ENCODE measurements at regions not wholly inside any gene's neighbourhood (a gene's known extent, or its start where the extent isn't known, plus 50 kb on each side); places are given as distances from the start of the nearest gene placed in this dataset.
"Not testable (repeated sequence)": the region's sequence is repeated elsewhere in the genome, so short reads cannot be mapped to it uniquely, and the experiment has no call there.

DNA sequence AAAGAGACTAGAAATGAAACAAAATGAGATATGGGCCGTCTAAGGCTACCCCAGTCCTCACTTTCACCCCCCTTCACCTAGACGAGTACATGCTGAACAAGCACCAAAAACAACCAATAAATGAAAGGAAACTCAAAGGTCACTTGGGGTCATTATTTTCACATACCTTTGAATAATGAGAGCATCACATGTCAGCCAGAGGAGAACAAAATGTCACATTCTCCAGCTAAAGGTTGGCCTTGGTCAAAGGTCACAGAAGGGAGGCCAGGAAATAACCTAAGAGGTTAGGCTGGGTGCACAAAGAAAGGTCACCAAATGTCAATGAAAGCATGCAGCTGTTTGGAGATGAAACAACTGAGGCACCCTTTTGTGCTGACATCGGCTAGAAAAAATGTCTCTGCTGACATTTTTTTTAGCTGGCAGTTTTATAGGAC lies 288.7 kb upstream of the USP25 start:
- DNase-seq = no peak

DNA sequence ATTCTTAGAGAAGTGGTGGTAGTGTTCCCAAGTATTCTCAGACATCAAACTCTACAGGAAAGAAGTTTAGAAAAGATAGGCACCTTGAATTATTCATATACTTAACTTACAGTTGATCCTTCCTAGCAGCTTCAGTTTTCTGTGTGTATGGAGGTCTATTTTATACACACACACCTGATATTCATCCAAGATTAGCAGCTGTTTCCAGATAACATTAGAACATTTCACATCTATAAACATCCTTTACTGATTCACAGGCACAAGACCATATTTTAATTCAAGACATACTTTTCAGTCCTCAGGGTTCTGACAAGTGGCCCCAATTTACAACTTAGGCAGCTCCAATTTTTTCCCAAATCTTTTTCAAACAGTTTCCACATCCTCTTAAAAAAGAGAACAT lies 287.8 kb upstream of the USP25 start:
- DNase-seq = no peak

DNA sequence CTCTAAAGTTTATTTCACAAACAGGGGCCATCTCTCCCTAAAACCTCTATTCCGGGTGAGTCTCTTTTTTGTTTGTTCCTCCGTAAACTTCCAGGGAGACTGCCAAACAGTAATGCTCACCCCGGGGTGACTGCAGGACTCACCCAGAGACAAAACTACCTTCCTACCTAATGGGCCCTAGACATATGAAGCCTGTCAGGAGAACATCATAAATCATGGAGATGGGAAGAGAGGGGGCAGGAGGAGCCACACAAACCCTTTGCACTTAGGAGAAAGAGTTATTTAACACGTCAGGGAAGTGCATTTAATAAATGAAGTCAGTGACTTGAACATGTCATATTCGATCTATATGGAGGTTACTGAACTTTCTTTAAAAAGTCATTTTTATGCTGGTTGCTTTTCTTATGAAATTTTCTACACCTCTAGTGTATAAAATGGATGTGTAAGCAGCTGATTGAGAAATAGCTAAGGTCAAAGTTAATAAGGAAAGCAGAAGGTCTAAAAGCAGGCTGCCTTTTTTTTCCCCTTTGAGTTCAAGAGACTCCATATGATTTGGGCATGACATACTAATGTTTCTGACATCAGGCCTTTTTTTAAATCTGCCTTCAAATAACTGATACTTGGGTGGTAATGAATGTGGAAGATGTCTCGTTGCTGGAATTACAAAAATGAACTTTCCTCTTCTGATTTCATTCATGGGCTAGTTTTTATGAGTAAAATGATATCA lies 286.9 kb upstream of the USP25 start:
- no peak for DNase-seq

DNA sequence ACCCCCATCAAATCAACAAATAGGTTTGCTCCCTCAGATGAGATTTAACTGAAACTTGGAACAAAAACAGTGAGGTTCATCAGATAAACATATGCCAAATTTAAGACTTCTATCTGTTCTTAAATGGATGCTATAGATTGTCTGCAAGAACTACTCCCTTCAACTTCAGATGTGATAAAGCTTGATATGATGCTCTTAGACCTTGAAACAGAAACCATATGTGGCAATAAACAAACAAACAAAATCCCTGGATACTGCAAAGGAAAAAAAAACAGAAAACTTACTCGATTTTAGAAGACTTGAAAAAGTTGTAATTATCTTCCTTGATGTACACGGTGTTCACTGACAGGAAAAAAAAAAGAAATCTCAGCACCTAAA lies 286.1 kb upstream of the USP25 start:
- DNase-seq = no peak

DNA sequence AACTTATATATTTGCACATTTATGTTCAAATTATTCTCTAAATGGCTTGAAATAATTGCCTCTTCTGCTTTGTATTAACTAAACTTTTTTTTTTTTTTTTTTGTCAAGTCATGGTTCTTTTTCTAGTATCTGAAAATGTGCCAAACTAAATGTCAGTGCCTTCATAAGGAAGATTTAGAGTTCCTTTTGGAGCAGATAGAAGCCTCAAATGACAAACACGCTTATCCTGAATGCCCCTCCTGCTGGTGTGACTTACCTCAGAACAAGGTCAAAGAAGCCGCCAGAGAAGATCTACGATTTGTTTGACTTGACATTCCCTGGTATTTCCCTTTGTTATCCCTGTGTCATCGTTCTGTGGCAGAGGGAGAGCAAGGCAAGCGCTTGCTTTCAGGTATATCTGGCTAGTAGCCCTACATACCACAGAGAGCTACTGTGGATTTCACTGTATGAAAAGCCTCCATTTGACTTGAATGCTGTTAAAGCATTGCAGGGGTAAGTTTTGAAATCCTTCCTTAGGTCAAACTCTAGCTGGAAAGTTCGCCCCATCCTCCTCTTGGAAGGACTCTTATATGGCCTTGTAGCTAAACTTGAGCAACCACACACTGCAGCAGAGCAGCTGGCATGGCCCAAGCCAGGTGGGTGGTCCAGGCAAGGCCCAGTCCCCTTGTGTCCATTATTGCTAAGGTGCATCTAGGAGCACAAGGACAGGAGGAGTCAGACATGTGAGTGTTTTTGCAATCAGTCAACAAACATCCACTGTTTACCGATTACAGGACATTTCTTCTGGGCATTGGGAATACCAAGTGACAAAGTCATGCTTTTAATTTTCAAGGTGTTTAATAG lies 285.4 kb upstream of the USP25 start:
- peak; percentile 3 for DNase-seq

DNA sequence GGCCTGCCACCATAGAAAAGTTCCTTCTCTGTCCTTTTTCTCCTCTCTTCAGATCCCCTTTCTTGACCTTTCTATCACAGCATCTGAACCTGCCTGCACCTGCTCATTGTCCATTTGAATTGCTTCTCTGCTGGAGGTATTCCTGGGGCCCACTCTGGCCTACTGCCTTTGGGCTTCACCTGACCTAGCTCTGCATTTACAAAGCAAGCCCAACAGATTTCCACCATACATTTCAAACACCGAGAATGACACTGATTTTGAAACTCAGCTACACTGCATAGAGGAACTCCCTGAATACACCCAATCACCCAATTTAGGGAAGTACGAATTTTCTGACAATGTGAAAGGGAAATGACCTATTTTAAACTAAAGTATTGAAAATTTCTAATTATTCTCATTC lies 284.5 kb upstream of the USP25 start:
- DNase-seq = no peak

DNA sequence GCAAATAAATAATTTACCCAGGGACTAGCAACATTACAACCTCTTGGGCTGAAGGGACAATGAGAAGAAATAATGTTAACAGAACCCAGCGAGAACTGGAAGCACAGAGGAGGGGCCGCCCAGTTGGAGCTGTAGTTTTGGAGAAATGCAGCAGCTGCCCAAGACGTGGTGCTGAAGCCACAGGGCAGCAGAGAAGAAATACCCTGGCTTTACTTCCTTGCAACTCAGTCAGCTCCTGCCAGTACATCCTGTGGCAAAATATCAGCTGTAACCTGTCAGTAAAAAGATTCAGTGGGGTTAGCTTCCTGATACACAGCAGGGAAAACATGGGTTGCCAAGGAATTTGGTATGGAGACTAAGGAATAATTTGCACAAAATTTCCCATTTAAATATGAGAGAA lies 283.6 kb upstream of the USP25 start:
- no peak for DNase-seq

DNA sequence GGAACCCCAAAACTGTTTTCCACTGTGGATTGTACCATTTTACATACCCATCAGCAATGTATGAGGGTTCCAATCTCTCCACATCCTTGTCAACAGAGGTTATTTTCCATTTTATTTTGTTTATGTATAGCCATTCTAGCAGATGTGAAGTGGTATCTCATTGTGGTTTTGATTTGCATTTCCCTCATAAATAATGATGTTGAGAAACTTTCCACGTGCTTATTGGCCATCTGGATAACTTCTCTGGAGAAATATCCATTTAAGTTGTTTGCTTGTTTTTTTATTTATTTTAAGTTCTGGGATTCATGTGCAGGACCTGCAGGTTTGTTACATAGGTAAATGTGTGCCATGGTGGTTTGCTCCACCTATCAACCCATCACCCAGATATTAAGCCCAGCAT lies 280.2 kb upstream of the USP25 start:
- no peak for DNase-seq

DNA sequence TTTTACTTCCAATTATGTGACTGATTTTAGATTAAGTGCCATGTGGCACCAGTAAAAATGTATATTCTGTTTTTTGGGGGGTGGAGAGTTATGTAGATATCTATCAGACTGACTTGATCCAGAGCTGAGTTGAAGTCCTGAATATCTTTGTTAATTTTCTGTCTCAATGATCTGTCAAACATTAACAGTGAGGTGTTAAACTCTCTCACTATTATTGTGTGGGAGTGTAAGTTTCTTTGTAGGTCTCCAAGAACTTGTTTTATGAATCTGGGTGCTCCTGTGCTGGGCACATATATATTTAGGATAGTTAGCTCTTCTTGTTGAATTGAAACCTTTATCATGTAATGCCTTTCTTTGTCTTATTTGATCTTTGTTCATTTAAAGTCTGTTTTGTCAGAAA lies 276.5 kb upstream of the USP25 start:
- DNase-seq = no peak

DNA sequence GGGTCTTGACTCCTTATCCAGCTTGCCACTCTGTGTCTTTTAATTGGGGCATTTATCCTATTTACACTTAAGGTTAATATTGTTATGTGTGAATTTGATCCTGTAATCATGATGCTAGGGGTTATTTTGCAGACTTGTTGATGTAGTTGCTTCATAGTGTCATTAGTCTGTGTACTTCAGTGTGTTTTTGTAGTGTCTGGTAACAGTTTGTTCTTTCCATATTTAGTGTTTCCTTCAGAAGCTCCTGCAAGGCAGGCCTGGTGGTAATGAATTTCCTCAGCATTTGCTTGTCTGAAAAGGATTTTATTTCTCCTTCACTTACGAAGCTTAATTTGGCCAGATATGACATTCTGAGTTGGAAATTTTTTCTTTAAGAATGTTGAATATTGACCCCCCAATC lies 276.0 kb upstream of the USP25 start:
- DNase-seq = not testable (repeated sequence)

DNA sequence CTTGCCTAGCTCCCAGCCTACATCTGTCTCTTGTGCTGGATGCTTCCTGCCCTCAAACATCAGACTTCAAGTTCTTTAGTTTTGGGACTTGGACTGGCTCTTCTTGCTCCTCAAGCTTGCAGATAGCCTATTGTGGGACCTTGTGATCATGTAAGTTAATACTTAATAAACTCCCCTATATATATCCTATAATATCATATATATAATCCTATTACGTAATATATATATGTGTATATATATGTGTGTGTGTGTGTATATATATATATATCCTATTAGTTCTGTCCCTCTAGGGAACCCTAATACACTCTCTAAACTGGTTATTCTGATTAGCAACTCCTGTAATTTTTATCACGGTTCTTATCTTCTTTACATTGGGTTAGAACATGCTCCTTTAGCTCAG lies 274.9 kb upstream of the USP25 start:
- not testable (repeated sequence) for DNase-seq

DNA sequence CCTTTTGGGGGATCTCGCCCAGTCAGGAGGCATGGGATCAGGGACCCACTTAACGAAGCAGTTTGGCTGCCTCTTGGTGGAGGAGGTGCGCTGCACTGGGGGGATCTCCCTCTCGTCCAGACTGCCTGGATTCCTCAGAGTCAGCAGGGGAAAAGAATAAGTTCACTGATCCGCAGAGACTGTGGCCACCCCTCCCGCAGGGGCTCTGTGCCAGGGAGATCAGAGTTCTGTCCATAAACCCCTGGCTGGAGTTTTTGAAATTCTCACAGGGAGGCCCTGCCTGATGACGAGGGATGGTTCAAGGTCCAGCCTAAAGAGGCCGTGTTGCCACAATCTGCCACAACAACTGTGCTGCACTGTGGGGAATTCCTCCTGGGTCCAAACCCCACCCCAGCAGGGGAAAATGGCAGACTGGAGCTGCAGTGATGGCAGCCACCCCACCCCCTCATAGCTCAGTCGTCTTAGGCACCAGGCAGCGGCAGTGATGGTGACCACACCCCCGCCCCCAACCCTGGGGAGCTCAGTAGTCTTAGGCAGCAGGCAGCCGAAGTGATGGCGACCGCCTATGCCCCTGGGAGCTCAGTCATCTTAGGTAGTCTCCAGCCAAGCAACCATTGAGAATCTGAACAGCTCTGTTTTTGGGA lies 273.8 kb upstream of the USP25 start:
- no peak for DNase-seq

DNA sequence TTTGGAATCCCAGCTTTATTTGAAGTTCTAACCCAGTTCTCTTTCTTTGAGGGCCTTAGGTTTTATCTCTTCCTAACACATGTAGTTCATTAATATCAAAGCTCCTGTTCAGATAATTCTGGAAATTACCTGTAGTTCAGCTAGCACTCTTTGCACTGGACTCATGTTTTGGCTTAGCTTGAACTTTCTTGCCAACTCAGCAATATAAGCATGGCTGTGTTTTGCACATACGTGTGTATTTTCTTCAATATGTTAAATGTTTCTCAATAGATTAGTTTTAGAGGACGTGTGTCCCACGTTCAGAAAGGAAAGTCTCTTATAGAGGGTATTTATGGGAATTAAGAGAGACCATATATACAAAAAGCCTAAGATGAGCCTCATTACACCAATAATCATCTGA lies 271.8 kb upstream of the USP25 start:
- DNase-seq = no peak

DNA sequence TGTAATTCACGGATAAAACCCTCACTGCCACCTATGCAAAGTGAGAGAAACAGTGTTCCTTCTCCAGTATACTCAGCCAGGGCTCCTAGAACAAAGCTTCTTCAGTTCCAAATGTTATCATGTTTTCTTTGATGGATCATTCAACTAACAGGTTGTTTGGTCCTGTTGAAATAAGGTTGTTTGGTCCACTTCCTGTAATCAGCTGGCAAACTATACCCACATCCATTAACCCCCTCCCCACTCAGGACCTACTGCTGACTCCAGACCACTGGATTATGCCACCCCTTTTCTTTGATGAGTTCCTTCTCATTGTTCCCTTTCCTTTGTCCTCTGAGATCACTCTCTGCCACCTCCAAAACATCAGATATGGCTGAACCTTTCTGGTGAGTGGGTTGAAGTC lies 267.7 kb upstream of the USP25 start:
- no peak for DNase-seq

DNA sequence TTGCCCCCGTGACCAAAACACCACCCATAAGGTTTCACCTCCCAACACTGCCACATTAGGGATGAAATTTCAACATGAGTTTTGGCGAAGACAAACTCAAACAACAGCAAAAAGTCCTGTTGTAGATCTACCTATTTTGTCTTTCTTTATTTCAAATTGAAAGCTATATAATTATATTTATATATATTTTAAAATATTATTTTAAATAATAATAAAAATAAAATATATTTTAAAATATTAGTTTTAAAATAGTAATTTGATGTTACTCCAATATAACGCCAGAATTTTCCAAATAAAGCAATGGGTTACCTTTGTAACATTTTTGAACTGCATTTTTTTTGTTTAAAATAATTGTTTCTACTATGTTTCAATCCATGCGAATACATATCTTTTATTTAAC lies 263.5 kb upstream of the USP25 start:
- no peak for DNase-seq

DNA sequence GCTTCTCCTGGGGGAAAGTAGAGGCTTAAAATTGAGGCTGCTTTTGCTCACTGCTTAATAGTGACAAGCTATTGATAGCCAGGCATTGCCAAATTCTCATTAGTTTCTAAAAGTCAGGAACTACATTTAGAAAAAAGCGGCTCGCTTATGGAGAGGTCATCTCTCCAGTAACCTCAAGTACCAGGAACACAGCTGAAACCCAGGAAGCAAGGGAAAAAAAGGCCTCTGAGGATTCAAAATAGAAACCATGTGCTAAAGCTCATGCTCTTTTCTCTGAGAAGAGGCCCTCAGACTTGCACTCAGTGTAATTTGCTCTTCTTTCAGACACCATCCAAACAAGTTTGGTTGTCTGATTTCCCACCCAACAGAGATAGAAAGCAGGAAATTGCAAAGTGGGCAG lies 261.4 kb upstream of the USP25 start:
- no peak for DNase-seq

DNA sequence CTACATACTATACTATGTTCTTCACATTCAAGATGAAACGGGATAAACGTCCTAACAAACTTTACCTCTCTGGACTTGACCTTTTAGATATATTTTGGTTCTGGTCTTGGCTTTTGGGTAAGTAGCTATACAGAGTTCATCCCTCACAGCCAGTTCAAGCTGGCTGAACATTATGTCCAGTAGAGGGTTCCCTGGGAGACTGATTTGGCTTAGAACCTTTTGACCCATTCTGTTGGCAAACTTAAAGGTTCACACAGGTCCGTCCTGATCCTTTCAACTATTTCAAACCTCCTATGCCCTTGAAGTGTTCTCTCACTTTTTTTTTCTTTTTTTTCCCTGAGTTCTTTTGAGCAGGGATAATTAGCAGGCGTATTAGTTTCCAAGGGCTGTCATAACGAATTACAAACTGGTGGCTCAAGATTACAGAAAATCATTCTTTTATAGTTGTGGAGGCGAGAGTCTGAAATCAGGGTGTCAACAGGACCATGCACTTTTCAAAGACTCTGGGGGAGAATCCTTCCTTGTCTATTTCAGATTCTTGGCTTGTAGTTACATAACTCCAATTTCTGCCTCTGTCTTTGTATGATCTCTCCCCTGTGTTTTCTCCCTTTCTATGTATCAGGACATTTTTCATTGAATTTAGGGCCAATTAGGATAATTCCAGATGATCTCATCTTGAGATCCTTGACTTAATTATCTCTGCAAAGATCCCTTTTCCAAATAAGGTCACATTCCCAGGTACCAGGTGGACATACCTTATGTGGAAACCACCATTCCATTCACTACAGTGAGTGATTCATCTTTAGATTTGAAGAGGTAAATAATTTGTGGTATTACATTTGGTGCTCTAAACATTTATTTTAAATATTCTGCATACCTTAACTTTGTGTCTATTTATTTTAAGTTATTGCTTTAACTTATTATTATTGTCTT lies 257.4 kb upstream of the USP25 start:
- DNase-seq = no peak

DNA sequence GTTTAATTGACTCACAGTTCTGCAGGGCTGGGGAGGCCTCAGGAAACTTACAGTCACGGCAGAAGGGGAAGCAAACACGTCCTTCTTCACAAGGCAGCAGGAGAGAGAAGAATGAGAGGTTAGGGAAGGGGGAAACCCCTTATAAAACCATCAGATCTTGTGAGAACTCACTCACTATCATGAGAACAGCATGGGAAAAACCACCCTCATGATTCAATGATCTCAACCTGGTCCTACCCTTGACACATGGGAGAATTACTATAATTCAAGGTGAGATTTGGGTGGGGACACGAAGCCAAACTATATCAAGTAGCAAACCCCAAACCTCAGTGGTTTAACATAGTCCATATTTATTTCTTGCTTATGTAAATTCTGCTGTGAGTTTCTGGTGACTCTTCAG lies 252.0 kb upstream of the USP25 start:
- DNase-seq = not testable (repeated sequence)

DNA sequence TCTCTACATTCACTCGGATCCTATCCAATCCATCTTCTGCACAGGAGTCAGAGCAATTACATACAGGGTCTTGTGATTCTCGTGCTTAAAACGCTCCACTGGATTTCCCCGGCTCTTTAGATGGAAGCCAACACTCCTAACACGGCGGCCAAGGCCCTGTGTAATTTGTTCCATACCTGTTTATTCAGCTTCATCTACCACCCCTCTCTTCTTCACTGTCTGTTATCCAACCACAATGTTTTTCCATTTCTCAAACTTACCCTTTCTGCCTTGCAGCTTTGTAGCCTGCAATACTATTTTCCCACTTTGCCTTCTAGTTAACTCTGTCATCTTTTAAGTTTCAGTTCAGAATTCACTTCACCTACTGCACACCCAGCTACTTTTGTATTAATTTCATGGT lies 249.6 kb upstream of the USP25 start:
- no peak for DNase-seq

DNA sequence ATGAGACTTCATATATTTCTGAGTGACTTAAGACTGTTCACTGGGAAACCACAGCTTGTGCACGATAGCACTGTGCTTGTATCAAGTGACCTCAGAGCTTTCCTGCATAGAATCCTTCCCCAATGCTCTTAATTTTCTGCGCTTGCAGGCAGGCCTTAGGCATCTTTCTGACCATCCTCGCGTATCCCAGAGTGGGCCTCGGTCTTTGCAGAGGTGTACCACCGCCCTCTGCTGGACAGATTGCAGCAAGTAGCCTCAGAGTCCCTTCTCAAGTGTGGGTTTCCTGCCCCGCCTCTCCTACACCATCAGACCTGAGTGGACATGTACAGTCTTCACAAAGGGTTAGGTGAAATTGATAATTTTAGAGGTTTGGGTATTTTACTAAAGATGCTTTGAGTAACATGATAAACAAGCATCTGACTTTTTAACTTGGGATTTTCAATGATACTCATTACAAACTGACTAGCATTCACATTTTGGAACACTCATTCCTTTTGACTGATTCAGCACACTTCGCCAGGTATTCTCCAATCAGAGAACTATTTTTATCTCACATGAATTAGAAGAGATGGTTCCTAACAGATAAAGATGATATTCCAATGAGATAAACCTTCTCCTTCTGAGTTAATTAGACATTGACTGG lies 246.5 kb upstream of the USP25 start:
- DNase-seq = peak; percentile 78

DNA sequence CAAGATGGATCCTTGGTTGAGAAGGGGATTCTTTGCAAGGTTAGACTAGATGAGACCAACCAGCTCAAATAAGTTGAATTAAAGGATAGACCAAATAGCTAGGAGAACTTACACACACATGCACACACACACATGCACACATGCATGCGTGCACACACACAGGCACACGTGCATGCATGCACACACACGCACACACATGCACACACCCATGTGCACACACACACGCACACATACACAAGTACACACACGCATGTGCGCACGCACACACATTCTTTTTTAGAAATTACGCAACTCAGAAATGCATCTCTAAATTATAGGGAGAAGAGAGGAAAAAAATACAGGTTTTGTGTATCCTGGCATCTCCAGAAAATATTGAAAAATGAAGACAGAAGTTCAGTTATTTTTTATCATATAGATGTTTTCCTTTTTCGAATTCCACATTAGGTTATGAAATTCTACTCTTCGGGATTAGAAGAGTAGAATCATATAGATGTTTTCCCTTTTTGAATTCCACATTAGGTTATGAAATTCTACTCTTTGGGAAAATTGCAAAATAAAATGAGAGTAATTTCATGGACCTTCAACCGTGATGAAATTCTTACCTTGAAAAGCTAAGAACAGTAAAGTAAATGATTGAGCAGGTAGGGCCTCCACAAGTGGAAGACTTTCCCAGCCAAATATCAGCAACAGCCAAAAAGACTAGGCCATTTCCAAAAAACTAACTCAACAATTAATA lies 243.2 kb upstream of the USP25 start:
- DNase-seq = no peak

DNA sequence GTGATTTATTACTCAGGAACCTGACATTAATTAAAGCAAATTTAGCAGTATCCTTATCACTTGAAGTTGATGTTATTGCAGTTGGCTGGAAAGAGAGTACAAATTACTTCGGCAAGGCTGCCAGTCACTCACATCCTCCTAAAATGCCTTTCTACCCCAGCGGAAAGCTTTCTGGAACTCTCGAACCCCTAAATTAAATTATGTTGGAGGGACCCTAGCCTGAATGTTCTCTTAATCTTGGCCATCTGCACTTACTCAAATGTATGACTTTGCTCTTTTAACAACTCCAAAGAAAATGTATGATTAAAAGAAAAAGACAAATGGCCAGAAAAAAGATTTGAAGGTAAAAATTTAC lies 242.6 kb upstream of the USP25 start:
- no peak for DNase-seq
